Spleen (tissue), 11 donors: ENCODE measurements at regions not wholly inside any gene's neighbourhood (a gene's known extent, or its start where the extent isn't known, plus 50 kb on each side); places are given as distances from the start of the nearest gene placed in this dataset.

Experiments
- DNase-seq: peaks from one replicate; pipeline ENCODE4 v3.0.0-alpha.2; 2020
- H3K27ac ChIP-seq, 8 donors: fragments of 200-600 bp; sonication (generic) in 7 of 8; 1 replicate in 4 of 8; 2 replicates in 4 of 8; pipeline versions ENCODE4 v1.5.0 to v1.8.0; 2016 to 2021; ENCODE audit warnings: inconsistent platforms in 4 of 8, mild to moderate bottlenecking in 4 of 8, moderate library complexity in 1 of 8
- H3K27me3 ChIP-seq, 7 donors: fragments of 200-600 bp; sonication (generic) in 6 of 7; replicated peaks in 1 of 7; 1 replicate in 4 of 7; 2 replicates in 3 of 7; pipeline versions ENCODE4 v1.5.0 to v1.8.0; 2016 to 2021; ENCODE audit warnings: inconsistent platforms in 3 of 7, mild to moderate bottlenecking in 1 of 7
- H3K36me3 ChIP-seq, 6 donors: fragments of 200-600 bp; sonication (generic) in 5 of 6; 1 replicate in 4 of 6; 2 replicates in 2 of 6; pipeline versions ENCODE4 v1.5.0 to v1.8.0; 2016 to 2021; ENCODE audit warnings: inconsistent platforms in 2 of 6
- H3K4me1 ChIP-seq, 6 donors: fragments of 200-600 bp; sonication (generic) in 5 of 6; 1 replicate in 3 of 6; 2 replicates in 3 of 6; pipeline versions ENCODE4 v1.5.0 to v1.8.0; 2016 to 2021; ENCODE audit warnings: inconsistent platforms in 3 of 6
- H3K4me3 ChIP-seq, 8 donors: fragments of 200-600 bp; sonication (generic) in 7 of 8; 1 replicate in 4 of 8; 2 replicates in 4 of 8; pipeline versions ENCODE4 v1.5.0 to v1.8.0; 2016 to 2021; ENCODE audit warnings: inconsistent platforms in 4 of 8, mild to moderate bottlenecking in 4 of 8, moderate library complexity in 2 of 8
- H3K9me3 ChIP-seq, 8 donors: fragments of 200-600 bp; sonication (generic) in 7 of 8; 1 replicate in 4 of 8; 2 replicates in 4 of 8; pipeline versions ENCODE4 v1.5.0 to v1.8.0; 2016 to 2021; ENCODE audit warnings: inconsistent platforms in 4 of 8
- CTCF ChIP-seq, 11 experiments: fragments of 200-600 bp in 7 of 11; fragments of 450-650 bp in 4 of 11; sonication (generic) in 4 of 11; IDR thresholded peaks in 8 of 11; conservative IDR thresholded peaks in 3 of 11; 1 replicate in 7 of 11; 2 replicates in 4 of 11; pipeline versions ENCODE4 v1.4.0 to v1.8.0; 2016 to 2021; ENCODE audit warnings: antibody characterized with exemption in 11 of 11, inconsistent platforms in 4 of 11, mild to moderate bottlenecking in 1 of 11
- POLR2A ChIP-seq, 3 donors: fragments of 450-650 bp; IDR thresholded peaks; one replicate each; pipeline ENCODE4 v1.5.1; 2017; ENCODE audit warnings: antibody characterized with exemption in 3 of 3, mild to moderate bottlenecking in 1 of 3
- POLR2AphosphoS5 ChIP-seq, 3 donors: sonication (generic); formaldehyde crosslinking; IDR thresholded peaks; one replicate each; pipeline ENCODE4 v1.5.1; 2017; ENCODE audit warnings: antibody characterized with exemption in 3 of 3
- WGBS, 5 donors: extraction: QIAGEN DNeasy Blood & Tissue Kit in 3 of 5; methylation state at CpG; one replicate each; pipeline versions ENCODE4 v1.1.5 to v1.1.7; 2013 to 2018; 5-methylcytosine and 5-hydroxymethylcytosine counted together
- intact Hi-C: fragments of 100-400 bp; cut with DNase I; formaldehyde crosslinking; loops from one replicate; pipeline ENCODE4 v1.15.0; 2023; ENCODE audit warnings: low total_unique reads
- donor health status: healthy with polysubstance abuse.
- donor health status: DM: no; HTN: no; CAD: no; lungs with moderate emphysema.
- donor health status: DM: no; HTN: no; CAD: no.
- donor health status: Bipolar disorder and iron deficiency.
- donor health status: healthy.
- donor health status: DM: no; HTN: no; CAD: no.
- donor health status: DM: yes; HTN: yes; CAD: no.

- Histone ChIP-seq H3K9me3 (peaks cover 0 to 9% (median 1%) of the 10 kb centered on the region in 8 donors), H3K36me3 (no peaks in the 10 kb centered on the region), H3K4me3 (no peak overlapping the region), H3K27me3 (no peaks in the 10 kb centered on the region), H3K4me1 (no peaks in the 10 kb centered on the region), H3K27ac (no peak overlapping the region)
- TF ChIP-seq POLR2AphosphoS5 (IDR thresholded peaks at IDR 0.05) (no peak), CTCF (IDR thresholded peaks at IDR 0.05 in 8 of 11, conservative IDR thresholded peaks at IDR 0.05 in 3 of 11) (no peak), POLR2A (IDR thresholded peaks at IDR 0.05) (no peak)
- WGBS, 5 donors, result 63 to 70% (median 65%) methylated on average over 10 of the region's 10 CpGs
- no peak for DNase-seq
- intact Hi-C loops, result no loop called here
These were observed 362.6 kb downstream of the CNTNAP4 start for GRCh38 chr16:76639685-76640289.

- no peak for DNase-seq
- H3K4me3 ChIP-seq, result no peak overlapping the region
- H3K27ac ChIP-seq, result no peak overlapping the region
- H3K27me3 ChIP-seq, result no peaks in the 10 kb centered on the region
- no peaks in the 10 kb centered on the region for H3K4me1 ChIP-seq
- H3K36me3 ChIP-seq, result no peaks in the 10 kb centered on the region
- H3K9me3 ChIP-seq, result no peaks in the 10 kb centered on the region
- 77 to 97% (median 88%) methylated on average over 3 of the region's 3 CpGs for WGBS, 5 donors
- intact Hi-C loops, result no loop called here
- TF ChIP-seq POLR2AphosphoS5 (IDR thresholded peaks at IDR 0.05) (no peak), POLR2A (IDR thresholded peaks at IDR 0.05) (no peak), CTCF (IDR thresholded peaks at IDR 0.05 in 8 of 11, conservative IDR thresholded peaks at IDR 0.05 in 3 of 11) (no peak)
These were observed 373.4 kb downstream of the CNTNAP4 start for GRCh38 chr16:76650582-76650981.

GRCh38 chr16:76653390-76654026, 376.3 kb downstream of the CNTNAP4 start:
- Histone ChIP-seq H3K4me3 (no peak overlapping the region), H3K27ac (no peak overlapping the region), H3K9me3 (no peaks in the 10 kb centered on the region), H3K27me3 (no peaks in the 10 kb centered on the region), H3K36me3 (no peaks in the 10 kb centered on the region), H3K4me1 (no peaks in the 10 kb centered on the region)
- TF ChIP-seq POLR2AphosphoS5 (IDR thresholded peaks at IDR 0.05), result no peak
- no peak for TF ChIP-seq POLR2A (IDR thresholded peaks at IDR 0.05)
- TF ChIP-seq CTCF (IDR thresholded peaks at IDR 0.05 in 8 of 11, conservative IDR thresholded peaks at IDR 0.05 in 3 of 11), result peak in 6 of 11 experiments; percentile 17 to 48 (median 30)
- WGBS, 5 donors, result 2 to 9% (median 6%) methylated on average over 3 of the region's 3 CpGs
- DNase-seq, result no peak
- intact Hi-C loops, result no loop called here

GRCh38 chr16:76654088-76654820, 377.1 kb downstream of the CNTNAP4 start:
- Histone ChIP-seq H3K4me1 (no peaks in the 10 kb centered on the region), H3K27ac (no peak overlapping the region), H3K27me3 (no peaks in the 10 kb centered on the region), H3K9me3 (no peaks in the 10 kb centered on the region), H3K4me3 (no peak overlapping the region), H3K36me3 (no peaks in the 10 kb centered on the region)
- DNase-seq, result no peak
- intact Hi-C loops, result no loop called here
- WGBS, 5 donors, result 59 to 82% (median 68%) methylated on average over 4 of the region's 4 CpGs
- TF ChIP-seq CTCF (IDR thresholded peaks at IDR 0.05 in 8 of 11, conservative IDR thresholded peaks at IDR 0.05 in 3 of 11) (no peak), POLR2A (IDR thresholded peaks at IDR 0.05) (no peak), POLR2AphosphoS5 (IDR thresholded peaks at IDR 0.05) (no peak)
